Psoas muscle (tissue), 7 donors: ENCODE measurements at regions not wholly inside any gene's neighbourhood (a gene's known extent, or its start where the extent isn't known, plus 50 kb on each side); places are given as distances from the start of the nearest gene placed in this dataset.

Experiments
- ATAC-seq, 4 donors: fragments of 200-7000 bp; cut with Tn5 transposase; one replicate each; pipeline ENCODE4 v1.9.1; 2020; ENCODE audit warnings: moderate library complexity in 3 of 4, mild to moderate bottlenecking in 2 of 4
- DNase-seq, 2 donors: peaks; one replicate each; pipeline ENCODE4 v3.0.0-alpha.2; 2020
- H3K27ac ChIP-seq: fragments of 200-600 bp; one replicate; pipeline ENCODE4 v1.8.0; 2022
- H3K27me3 ChIP-seq, 3 donors: fragments of 200-600 bp in 1 of 3; one replicate each; pipeline versions ENCODE4 v1.6.1 to v1.8.0; 2013 to 2022; ENCODE audit warnings: low read length in 2 of 3, mild to moderate bottlenecking in 2 of 3, moderate library complexity in 1 of 3; ENCODE audit not compliant: insufficient read depth in 3 of 3
- H3K36me3 ChIP-seq, 2 donors: fragments of 200-600 bp in 1 of 2; one replicate each; pipeline versions ENCODE4 v1.6.1 to v1.8.0; 2013 to 2022; ENCODE audit warnings: low read depth in 1 of 2, mild to moderate bottlenecking in 1 of 2, moderate library complexity in 1 of 2; ENCODE audit not compliant: insufficient read depth in 1 of 2
- H3K4me1 ChIP-seq: fragments of 200-600 bp; one replicate; pipeline ENCODE4 v1.8.0; 2022
- H3K4me3 ChIP-seq: fragments of 200-600 bp; one replicate; pipeline ENCODE4 v1.8.0; 2022; ENCODE audit warnings: mild to moderate bottlenecking
- H3K9me3 ChIP-seq: fragments of 200-600 bp; one replicate; pipeline ENCODE4 v1.8.0; 2022
- WGBS, 3 donors: extraction: QIAGEN DNeasy Blood & Tissue Kit; methylation state at CpG; one replicate each; pipeline versions ENCODE4 v1.1.6 to v1.1.7; 2013; 5-methylcytosine and 5-hydroxymethylcytosine counted together
- intact Hi-C, 2 donors: fragments of 100-400 bp; cut with DNase I; formaldehyde crosslinking; loops; one replicate each; pipeline versions ENCODE4 v1.11.0 to v1.14.2; 2022
- TF ChIP-seq, protein P1 (sequence below): fragments of 200-600 bp; IDR thresholded peaks from one replicate; pipeline ENCODE4 v1.8.0; 2022; ENCODE audit warnings: antibody characterized with exemption
- donor health status: healthy with polysubstance abuse.
- donor health status: DM: no; HTN: no; CAD: no; lungs with moderate emphysema.
- donor health status: Bipolar disorder and iron deficiency.
- donor health status: healthy.
- donor health status: DM: yes; HTN: yes; CAD: no.
- donor health status: DM: no; HTN: no; CAD: no.
- donor health status: DM: yes; HTN: yes; CAD: no.

DNA sequence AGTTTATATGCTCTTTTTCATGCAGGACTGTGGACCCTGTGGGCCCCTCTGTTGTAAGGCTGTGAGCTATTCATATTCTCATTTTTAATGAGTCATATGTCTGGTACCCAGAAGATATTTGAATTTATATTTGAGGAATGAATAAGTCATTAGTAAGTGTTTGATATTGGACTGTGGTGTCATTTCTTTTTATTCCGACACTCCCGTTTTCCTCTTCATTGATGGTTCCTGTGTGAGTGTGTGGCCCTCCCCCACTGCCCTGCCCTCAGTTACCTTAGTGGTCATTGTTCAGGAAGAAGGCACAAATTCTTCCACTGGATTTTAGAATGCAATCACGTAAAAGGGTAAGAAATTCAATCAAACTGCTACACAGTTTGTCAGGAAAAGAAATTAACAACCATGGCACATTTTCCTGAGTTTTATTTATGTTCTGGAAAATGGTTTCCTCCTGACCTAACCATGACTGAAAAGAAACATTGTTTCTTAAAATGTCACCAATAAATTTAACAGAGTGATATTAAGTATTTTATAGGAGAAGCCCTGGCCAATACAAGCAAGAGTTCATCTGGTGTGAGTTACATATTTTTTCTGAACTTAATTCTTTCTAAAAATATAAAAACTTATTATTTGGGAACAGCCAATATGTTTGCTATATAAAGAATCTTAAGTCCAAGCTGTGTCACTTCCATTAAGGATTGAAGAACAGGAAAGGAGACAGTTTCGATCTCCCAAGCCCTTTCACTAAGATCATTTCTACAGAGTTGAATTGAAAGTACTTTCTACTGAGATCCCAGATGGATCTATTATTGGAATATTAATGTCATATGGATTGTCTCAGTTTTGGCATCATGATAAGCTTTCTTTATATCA is 370.5 kb upstream of the ANXA10 start:
- 44 to 58% (median 50%) methylated on average over 4 of the region's 4 CpGs for WGBS, 3 donors

DNA sequence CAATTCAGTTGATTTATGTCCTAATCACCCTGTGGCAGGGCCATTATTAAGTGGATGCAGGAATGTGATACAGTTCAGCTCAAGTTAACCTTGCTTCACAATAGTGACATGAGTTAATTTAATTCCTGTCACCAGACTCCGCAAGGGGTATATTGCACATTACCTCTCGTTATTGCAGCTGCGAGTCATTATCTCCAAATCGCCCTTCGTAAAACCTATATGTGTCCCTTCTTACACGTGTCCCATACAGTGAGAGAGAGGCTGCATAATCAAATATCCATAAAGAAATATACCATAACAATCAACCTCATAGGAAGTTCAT is 369.9 kb upstream of the ANXA10 start:
- Histone ChIP-seq H3K36me3 (no peaks in the 10 kb centered on the region), H3K27ac (no peak overlapping the region), H3K27me3 (no peaks in the 10 kb centered on the region), H3K4me3 (no peak overlapping the region), H3K9me3 (no peaks in the 10 kb centered on the region), H3K4me1 (no peaks in the 10 kb centered on the region)
- TF ChIP-seq, protein P1, sequence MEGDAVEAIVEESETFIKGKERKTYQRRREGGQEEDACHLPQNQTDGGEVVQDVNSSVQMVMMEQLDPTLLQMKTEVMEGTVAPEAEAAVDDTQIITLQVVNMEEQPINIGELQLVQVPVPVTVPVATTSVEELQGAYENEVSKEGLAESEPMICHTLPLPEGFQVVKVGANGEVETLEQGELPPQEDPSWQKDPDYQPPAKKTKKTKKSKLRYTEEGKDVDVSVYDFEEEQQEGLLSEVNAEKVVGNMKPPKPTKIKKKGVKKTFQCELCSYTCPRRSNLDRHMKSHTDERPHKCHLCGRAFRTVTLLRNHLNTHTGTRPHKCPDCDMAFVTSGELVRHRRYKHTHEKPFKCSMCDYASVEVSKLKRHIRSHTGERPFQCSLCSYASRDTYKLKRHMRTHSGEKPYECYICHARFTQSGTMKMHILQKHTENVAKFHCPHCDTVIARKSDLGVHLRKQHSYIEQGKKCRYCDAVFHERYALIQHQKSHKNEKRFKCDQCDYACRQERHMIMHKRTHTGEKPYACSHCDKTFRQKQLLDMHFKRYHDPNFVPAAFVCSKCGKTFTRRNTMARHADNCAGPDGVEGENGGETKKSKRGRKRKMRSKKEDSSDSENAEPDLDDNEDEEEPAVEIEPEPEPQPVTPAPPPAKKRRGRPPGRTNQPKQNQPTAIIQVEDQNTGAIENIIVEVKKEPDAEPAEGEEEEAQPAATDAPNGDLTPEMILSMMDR = no peak
- intact Hi-C loops = no loop called here
- ATAC-seq (no peak), DNase-seq (no peak)
- WGBS, 3 donors = 24 to 32% (median 24%) methylated on average over 6 of the region's 6 CpGs

More for the DNA sequence above, 370.5 kb upstream of the ANXA10 start:
- intact Hi-C loops = no loop called here
- no peak for ATAC-seq
- Histone ChIP-seq H3K9me3 (no peaks in the 10 kb centered on the region), H3K4me1 (no peaks in the 10 kb centered on the region), H3K36me3 (no peaks in the 10 kb centered on the region), H3K27me3 (no peaks in the 10 kb centered on the region), H3K4me3 (no peak overlapping the region), H3K27ac (no peak overlapping the region)
- TF ChIP-seq, protein P1 = no peak
- no peak for DNase-seq

DNA sequence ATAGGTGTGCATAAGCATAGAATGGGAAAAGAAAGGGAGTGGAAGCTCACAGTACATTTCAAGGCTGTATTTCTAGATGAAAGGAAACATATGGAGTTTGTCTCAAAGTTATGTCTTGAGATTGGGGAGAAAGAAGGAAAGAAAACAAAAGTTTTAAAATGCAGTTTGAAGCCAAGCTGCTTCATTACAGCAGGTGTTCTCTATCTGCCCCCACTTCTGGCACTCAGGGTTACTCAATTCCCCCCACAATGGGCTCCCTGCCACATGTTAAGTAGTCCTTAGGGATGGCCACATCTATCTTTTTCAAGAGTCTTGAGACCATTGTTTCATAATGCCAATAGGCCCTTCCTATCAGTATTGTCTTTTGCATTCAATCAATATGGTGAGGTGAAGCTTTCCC is 367.4 kb upstream of the ANXA10 start:
- Histone ChIP-seq H3K27me3 (no peaks in the 10 kb centered on the region), H3K4me3 (no peak overlapping the region), H3K9me3 (no peaks in the 10 kb centered on the region), H3K4me1 (no peaks in the 10 kb centered on the region), H3K27ac (no peak overlapping the region), H3K36me3 (no peaks in the 10 kb centered on the region)
- intact Hi-C loops = no loop called here
- DNase-seq = no peak
- TF ChIP-seq, protein P1 = no peak
- ATAC-seq = no peak

DNA sequence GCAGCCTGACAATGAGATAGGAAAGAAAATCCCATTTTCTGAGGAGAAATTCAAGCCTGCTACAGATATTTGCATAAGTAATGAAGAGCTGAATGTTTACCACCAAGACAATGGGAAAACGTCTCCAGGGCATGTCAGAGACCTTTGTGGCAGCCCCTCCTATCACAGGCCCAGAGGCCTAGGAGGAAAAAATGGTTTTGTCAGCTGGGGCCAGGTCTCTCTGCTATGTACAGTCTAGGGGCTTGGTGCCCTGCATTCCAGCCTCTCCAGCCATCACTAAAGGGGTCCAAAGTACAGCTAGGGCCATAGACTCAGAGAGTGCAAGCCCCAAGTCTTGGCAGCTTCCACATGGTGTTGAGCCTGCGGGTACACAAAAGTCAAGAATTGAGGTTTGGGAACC is 361.6 kb upstream of the ANXA10 start:
- Histone ChIP-seq H3K27me3 (no peaks in the 10 kb centered on the region), H3K4me3 (no peak overlapping the region), H3K9me3 (no peaks in the 10 kb centered on the region), H3K36me3 (no peaks in the 10 kb centered on the region), H3K27ac (no peak overlapping the region), H3K4me1 (no peaks in the 10 kb centered on the region)
- ATAC-seq (no peak), DNase-seq (no peak)
- WGBS, 3 donors = 62 to 66% (median 63%) methylated on average over 2 of the region's 2 CpGs
- intact Hi-C loops = no loop called here
- TF ChIP-seq, protein P1 = no peak
